ENCODE measurements at regions not wholly inside any gene's neighbourhood (a gene's known extent, or its start where the extent isn't known, plus 50 kb on each side); places are given as distances from the start of the nearest gene placed in this dataset.

- H4K91ac ChIP-seq (ENCODE audit: insufficient read length, low read depth, low read length) = no peak overlapping the region
- no peak overlapping the region for H2BK15ac ChIP-seq (ENCODE audit: low read depth, low read length)
- H2AFZ ChIP-seq (ENCODE audit: low read length) = no peak overlapping the region
- no peak overlapping the region for H2BK5ac ChIP-seq (ENCODE audit: insufficient read length, low read length)
- no peak overlapping the region for H4K5ac ChIP-seq (ENCODE audit: insufficient read length, low read depth, low read length)
- no peak overlapping the region for H2BK12ac ChIP-seq (ENCODE audit: insufficient read length, low read depth, low read length)
- TF ChIP-seq CTCF (conservative IDR thresholded peaks at IDR 0.05) = no peak
- H3K23ac ChIP-seq (ENCODE audit: insufficient read length, low read depth, low read length) = no peak overlapping the region
- H4K20me1 ChIP-seq (ENCODE audit: control insufficient read depth, insufficient read depth, insufficient read length) = no peaks in the 10 kb centered on the region
- no peak overlapping the region for H3K27ac ChIP-seq (ENCODE audit: insufficient read length, low read depth, low read length)
- H2BK20ac ChIP-seq (ENCODE audit: low read depth, low read length, poor library complexity, severe bottlenecking) = no peak overlapping the region
- no peak overlapping the region for H3K18ac ChIP-seq (ENCODE audit: insufficient read length, low read depth, low read length)
- H3K4ac ChIP-seq (ENCODE audit: low read depth, low read length) = no peak overlapping the region
- peaks cover 2 to 8% of the 10 kb centered on the region in 2 experiments; a peak in 2 of 4 replicates for H3K4me1 Mint-ChIP-seq
- no peak overlapping the region for H3K14ac ChIP-seq (ENCODE audit: insufficient read depth, low read length)
- WGBS (ENCODE audit: extremely low coverage, insufficient read length, low lambda C conversion rate) = no CpG with 5 or more reads among the region's 2 CpGs
- no peak overlapping the region for H3K4me2 ChIP-seq (ENCODE audit: insufficient read depth, insufficient read length, low read length)
- no peaks in the 10 kb centered on the region for H3K4me1 ChIP-seq (ENCODE audit: insufficient read depth, low read length)
- H3K23me2 ChIP-seq (ENCODE audit: insufficient read length, low read depth, low read length, poor library complexity, severe bottlenecking) = no peaks in the 10 kb centered on the region
- no peak for DNase-seq
- no peak overlapping the region for H2AK5ac ChIP-seq (ENCODE audit: insufficient read length, low read length)
- H3K79me1 ChIP-seq (ENCODE audit: insufficient read depth, low read depth, low read length, poor library complexity, severe bottlenecking) = no peaks in the 10 kb centered on the region
- H3K27me3 ChIP-seq (ENCODE audit: insufficient read depth, low read length) = no peaks in the 10 kb centered on the region
- H3K9me3 ChIP-seq (ENCODE audit: control insufficient read depth, low read depth, low read length) = no peaks in the 10 kb centered on the region
- H3K9ac ChIP-seq (ENCODE audit: extremely low read depth, insufficient read length, low read length) = no peak overlapping the region
- H3T11ph ChIP-seq (ENCODE audit: low read length) = no peak overlapping the region
- no peak overlapping the region for H3K56ac ChIP-seq (ENCODE audit: insufficient read length, low read depth, low read length)
- H4K8ac ChIP-seq (replicated peaks; ENCODE audit: insufficient read length, low read depth, low read length) = no peak overlapping the region
- no peak overlapping the region for H3K4me3 Mint-ChIP-seq
- no peaks in the 10 kb centered on the region for H3K36me3 Mint-ChIP-seq (ENCODE audit: insufficient read depth in 1 of 3, low read depth in 3 of 3)
- H2BK120ac ChIP-seq (ENCODE audit: low read depth, low read length, poor library complexity, severe bottlenecking) = no peak overlapping the region
- no peaks in the 10 kb centered on the region for H3K79me2 ChIP-seq (ENCODE audit: insufficient read depth, low read length)
- H3K9me3 Mint-ChIP-seq = no peaks in the 10 kb centered on the region
- H3K27ac Mint-ChIP-seq = no peak overlapping the region
- no peaks in the 10 kb centered on the region for H3K27me3 Mint-ChIP-seq (ENCODE audit: low read depth)
Observed at GRCh38 chr12:107458163-107458562, 227.4 kb upstream of the PWP1 start.

Measured in H9 (cell line).